HUES64 (cell line): ENCODE measurements at regions not wholly inside any gene's neighbourhood (a gene's known extent, or its start where the extent isn't known, plus 50 kb on each side); places are given as distances from the start of the nearest gene placed in this dataset.

ENCODE experiments used
- H3K27ac ChIP-seq: 2 replicates; pipeline ENCODE4 v1.7.0; 2013; ENCODE audit warnings: low read depth, low read length, inconsistent platforms
- H3K27me3 ChIP-seq: 2 replicates; pipeline ENCODE4 v1.6.1; 2013; ENCODE audit warnings: mild to moderate bottlenecking, low read length; ENCODE audit not compliant: insufficient read depth
- H3K36me3 ChIP-seq: 2 replicates; pipeline ENCODE4 v1.6.1; 2013; ENCODE audit warnings: mild to moderate bottlenecking, low read length; ENCODE audit not compliant: insufficient read depth
- H3K4me1 ChIP-seq: 2 replicates; pipeline ENCODE4 v1.6.1; 2013; ENCODE audit warnings: mild to moderate bottlenecking, low read length, moderate library complexity; ENCODE audit not compliant: insufficient read depth
- H3K4me3 ChIP-seq: 2 replicates; pipeline ENCODE4 v1.5.1; 2013; ENCODE audit warnings: mild to moderate bottlenecking, low read length, moderate library complexity
- H3K9ac ChIP-seq: 2 replicates; pipeline ENCODE4 v1.6.1; 2013; ENCODE audit warnings: mild to moderate bottlenecking, low read depth, low read length
- H3K9me3 ChIP-seq: 2 replicates; pipeline ENCODE4 v1.6.1; 2013; ENCODE audit warnings: low read depth, low read length; ENCODE audit not compliant: insufficient read depth
- WGBS: fragments of 150-250, 120-280 bp; methylation state at CpG from one replicate; pipeline ENCODE4 v1.1.7; 2013; ENCODE audit warnings: missing lambda C conversion rate; 5-methylcytosine and 5-hydroxymethylcytosine counted together

GRCh38 chr13:105602956-105603670, 932.3 kb downstream of the EFNB2 start:
- no peaks in the 10 kb centered on the region for H3K36me3 ChIP-seq
- no peak overlapping the region for H3K27ac ChIP-seq
- no peaks in the 10 kb centered on the region for H3K9me3 ChIP-seq
- no peaks in the 10 kb centered on the region for H3K27me3 ChIP-seq
- no peaks in the 10 kb centered on the region for H3K4me1 ChIP-seq
- H3K4me3 ChIP-seq, result no peak overlapping the region
- 96% methylated on average over 8 of the region's 8 CpGs for WGBS
- H3K9ac ChIP-seq, result no peak overlapping the region

- H3K4me1 ChIP-seq, result no peaks in the 10 kb centered on the region
- H3K27me3 ChIP-seq, result no peaks in the 10 kb centered on the region
- H3K36me3 ChIP-seq, result no peaks in the 10 kb centered on the region
- H3K27ac ChIP-seq, result no peak overlapping the region
- H3K9me3 ChIP-seq, result no peaks in the 10 kb centered on the region
- no peak overlapping the region for H3K9ac ChIP-seq
- 94% methylated on average over 6 of the region's 6 CpGs for WGBS
- no peak overlapping the region for H3K4me3 ChIP-seq
Observed at GRCh38 chr13:105599477-105600037, 935.9 kb downstream of the EFNB2 start.

GRCh38 chr13:105598529-105598928, 936.9 kb downstream of the EFNB2 start:
- Histone ChIP-seq H3K9ac (no peak overlapping the region), H3K27me3 (no peaks in the 10 kb centered on the region), H3K36me3 (no peaks in the 10 kb centered on the region), H3K9me3 (no peaks in the 10 kb centered on the region), H3K27ac (no peak overlapping the region), H3K4me1 (no peaks in the 10 kb centered on the region), H3K4me3 (no peak overlapping the region)
- 88% methylated on average over 1 of the region's 2 CpGs for WGBS

- no peaks in the 10 kb centered on the region for H3K27me3 ChIP-seq
- no peak overlapping the region for H3K27ac ChIP-seq
- no peak overlapping the region for H3K9ac ChIP-seq
- no peaks in the 10 kb centered on the region for H3K36me3 ChIP-seq
- H3K4me1 ChIP-seq, result no peaks in the 10 kb centered on the region
- H3K9me3 ChIP-seq, result no peaks in the 10 kb centered on the region
- H3K4me3 ChIP-seq, result no peak overlapping the region
- 90% methylated on average over 3 of the region's 6 CpGs for WGBS
Observed at GRCh38 chr13:105597573-105597972, 937.9 kb downstream of the EFNB2 start.

GRCh38 chr13:105595471-105595870, 940.0 kb downstream of the EFNB2 start:
- H3K27ac ChIP-seq, result no peak overlapping the region
- H3K4me3 ChIP-seq, result no peak overlapping the region
- no peak overlapping the region for H3K9ac ChIP-seq
- H3K27me3 ChIP-seq, result no peaks in the 10 kb centered on the region
- no peaks in the 10 kb centered on the region for H3K9me3 ChIP-seq
- 98% methylated on average over 2 of the region's 4 CpGs for WGBS
- H3K4me1 ChIP-seq, result no peaks in the 10 kb centered on the region
- H3K36me3 ChIP-seq, result no peaks in the 10 kb centered on the region

- no peaks in the 10 kb centered on the region for H3K9me3 ChIP-seq
- H3K4me1 ChIP-seq, result no peaks in the 10 kb centered on the region
- no peak overlapping the region for H3K9ac ChIP-seq
- H3K4me3 ChIP-seq, result no peak overlapping the region
- WGBS, result 93% methylated on average over 2 of the region's 3 CpGs
- H3K27me3 ChIP-seq, result no peaks in the 10 kb centered on the region
- no peaks in the 10 kb centered on the region for H3K36me3 ChIP-seq
- H3K27ac ChIP-seq, result no peak overlapping the region
Observed at GRCh38 chr13:105591277-105591676, 944.2 kb downstream of the EFNB2 start.

- no peaks in the 10 kb centered on the region for H3K9me3 ChIP-seq
- 86% methylated on average over 7 of the region's 7 CpGs for WGBS
- H3K9ac ChIP-seq, result no peak overlapping the region
- no peak overlapping the region for H3K4me3 ChIP-seq
- H3K4me1 ChIP-seq, result no peaks in the 10 kb centered on the region
- no peak overlapping the region for H3K27ac ChIP-seq
- H3K27me3 ChIP-seq, result no peaks in the 10 kb centered on the region
- H3K36me3 ChIP-seq, result no peaks in the 10 kb centered on the region
Observed at GRCh38 chr13:105587786-105588185, 947.7 kb downstream of the EFNB2 start.

- Histone ChIP-seq H3K4me3 (no peak overlapping the region), H3K9me3 (peaks cover 8% of the 10 kb centered on the region; the same call in 1 of the 2 replicates), H3K4me1 (no peaks in the 10 kb centered on the region), H3K36me3 (no peaks in the 10 kb centered on the region), H3K9ac (no peak overlapping the region), H3K27ac (no peak overlapping the region), H3K27me3 (no peaks in the 10 kb centered on the region)
- WGBS, result 92% methylated on average over 2 of the region's 2 CpGs
Observed at GRCh38 chr13:105579821-105580710, 955.4 kb downstream of the EFNB2 start.

GRCh38 chr13:105573136-105573535, 962.3 kb downstream of the EFNB2 start:
- no peak overlapping the region for H3K27ac ChIP-seq
- H3K9me3 ChIP-seq, result peaks cover 9% of the 10 kb centered on the region; the same call in 1 of the 2 replicates
- no peak overlapping the region for H3K4me3 ChIP-seq
- WGBS, result 100% methylated on average over 1 of the region's 1 CpG
- H3K9ac ChIP-seq, result no peak overlapping the region
- no peaks in the 10 kb centered on the region for H3K36me3 ChIP-seq
- no peaks in the 10 kb centered on the region for H3K27me3 ChIP-seq
- H3K4me1 ChIP-seq, result no peaks in the 10 kb centered on the region

GRCh38 chr13:105572401-105572800, 963.1 kb downstream of the EFNB2 start:
- H3K27ac ChIP-seq, result no peak overlapping the region

GRCh38 chr13:105569816-105570215, 965.6 kb downstream of the EFNB2 start:
- no peak overlapping the region for H3K9ac ChIP-seq
- WGBS, result 100% methylated on average over 2 of the region's 2 CpGs
- no peaks in the 10 kb centered on the region for H3K4me1 ChIP-seq
- no peak overlapping the region for H3K4me3 ChIP-seq
- no peak overlapping the region for H3K27ac ChIP-seq
- no peaks in the 10 kb centered on the region for H3K27me3 ChIP-seq
- H3K9me3 ChIP-seq, result no peaks in the 10 kb centered on the region
- H3K36me3 ChIP-seq, result no peaks in the 10 kb centered on the region

More at GRCh38 chr13:105572401-105572800, 963.1 kb downstream of the EFNB2 start:
- no peak overlapping the region for H3K9ac ChIP-seq
- H3K4me3 ChIP-seq, result no peak overlapping the region
- no peaks in the 10 kb centered on the region for H3K4me1 ChIP-seq
- no peaks in the 10 kb centered on the region for H3K27me3 ChIP-seq
- H3K9me3 ChIP-seq, result peaks cover 9% of the 10 kb centered on the region; the same call in 1 of the 2 replicates
- WGBS, result no CpG with 5 or more reads among the region's 1 CpG
- no peaks in the 10 kb centered on the region for H3K36me3 ChIP-seq
